Kidney tubule cell (primary cell): ENCODE measurements at regions not wholly inside any gene's neighbourhood (a gene's known extent, or its start where the extent isn't known, plus 50 kb on each side); places are given as distances from the start of the nearest gene placed in this dataset.
"Not testable (repeated sequence)": the region's sequence is repeated elsewhere in the genome, so short reads cannot be mapped to it uniquely, and the experiment has no call there.

Experiments
- DNase-seq: peaks from one replicate; pipeline ENCODE4 v3.0.0-alpha.2; 2018; ENCODE audit warnings: low spot score

GRCh38 chr5:154588833-154589425 lies 110.9 kb upstream of the HAND1 start:
- DNase-seq = not testable (repeated sequence)

GRCh38 chr5:154588091-154588774 lies 110.2 kb upstream of the HAND1 start:
- DNase-seq = no peak

- no peak for DNase-seq
Observed at GRCh38 chr5:154587123-154588026, 109.3 kb upstream of the HAND1 start.

- DNase-seq = no peak
Observed at GRCh38 chr5:154583671-154584177, 105.7 kb upstream of the HAND1 start.

GRCh38 chr5:154580422-154580821 lies 102.4 kb upstream of the HAND1 start:
- DNase-seq = no peak

- no peak for DNase-seq
Observed at GRCh38 chr5:154577416-154577815, 99.4 kb upstream of the HAND1 start.

- no peak for DNase-seq
Observed at GRCh38 chr5:154576429-154576806, 98.4 kb upstream of the HAND1 start.

GRCh38 chr5:154575546-154576428 lies 97.8 kb upstream of the HAND1 start:
- no peak for DNase-seq

- DNase-seq = no peak
Observed at GRCh38 chr5:154573011-154573410, 95.0 kb upstream of the HAND1 start.

- DNase-seq = no peak
Observed at GRCh38 chr5:154571325-154572035, 93.5 kb upstream of the HAND1 start.

GRCh38 chr5:154570572-154571324 lies 92.7 kb upstream of the HAND1 start:
- DNase-seq = no peak

- no peak for DNase-seq
Observed at GRCh38 chr5:154568589-154568988, 90.6 kb upstream of the HAND1 start.

- no peak for DNase-seq
Observed at GRCh38 chr5:154567155-154567554, 89.1 kb upstream of the HAND1 start.

GRCh38 chr5:154566146-154566680 lies 88.2 kb upstream of the HAND1 start:
- no peak for DNase-seq

GRCh38 chr5:154565123-154565522 lies 87.1 kb upstream of the HAND1 start:
- DNase-seq = no peak

GRCh38 chr5:154562244-154562880 lies 84.3 kb upstream of the HAND1 start:
- no peak for DNase-seq

- no peak for DNase-seq
Observed at GRCh38 chr5:154559398-154560276, 81.6 kb upstream of the HAND1 start.

- no peak for DNase-seq
Observed at GRCh38 chr5:154557548-154557947, 79.5 kb upstream of the HAND1 start.

- DNase-seq = no peak
Observed at GRCh38 chr5:154547551-154547950, 69.5 kb upstream of the HAND1 start.
